ENCODE measurements at regions not wholly inside any gene's neighbourhood (a gene's known extent, or its start where the extent isn't known, plus 50 kb on each side); places are given as distances from the start of the nearest gene placed in this dataset.

DNA sequence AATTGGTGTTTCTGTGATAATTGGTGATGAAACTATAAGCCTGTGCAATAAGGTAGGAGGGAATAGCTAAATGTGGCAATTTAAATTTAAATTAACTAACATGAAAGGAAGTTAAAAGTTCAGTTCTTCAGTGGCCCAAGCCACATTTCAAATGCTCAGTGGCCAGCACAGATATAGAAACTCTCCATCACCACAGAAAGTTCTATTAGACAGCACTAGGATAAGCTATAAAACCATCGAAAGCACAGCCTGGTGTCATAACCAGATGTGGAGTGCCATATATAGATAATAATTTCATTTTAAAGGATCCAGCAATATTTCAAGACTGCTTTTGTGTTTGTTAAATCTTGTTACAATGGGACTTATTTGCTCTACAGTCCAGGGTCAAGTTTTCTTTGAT is 119.3 kb upstream of the NR3C2 start:
- H3K9me3 Mint-ChIP-seq = peaks cover 11% of the 10 kb centered on the region
- no peak for DNase-seq
- H3K27me3 Mint-ChIP-seq (ENCODE audit: insufficient read depth) = no peaks in the 10 kb centered on the region
- no peak overlapping the region for H3K4me3 Mint-ChIP-seq
- H3K27ac Mint-ChIP-seq = no peak overlapping the region
- TF ChIP-seq, protein P1, sequence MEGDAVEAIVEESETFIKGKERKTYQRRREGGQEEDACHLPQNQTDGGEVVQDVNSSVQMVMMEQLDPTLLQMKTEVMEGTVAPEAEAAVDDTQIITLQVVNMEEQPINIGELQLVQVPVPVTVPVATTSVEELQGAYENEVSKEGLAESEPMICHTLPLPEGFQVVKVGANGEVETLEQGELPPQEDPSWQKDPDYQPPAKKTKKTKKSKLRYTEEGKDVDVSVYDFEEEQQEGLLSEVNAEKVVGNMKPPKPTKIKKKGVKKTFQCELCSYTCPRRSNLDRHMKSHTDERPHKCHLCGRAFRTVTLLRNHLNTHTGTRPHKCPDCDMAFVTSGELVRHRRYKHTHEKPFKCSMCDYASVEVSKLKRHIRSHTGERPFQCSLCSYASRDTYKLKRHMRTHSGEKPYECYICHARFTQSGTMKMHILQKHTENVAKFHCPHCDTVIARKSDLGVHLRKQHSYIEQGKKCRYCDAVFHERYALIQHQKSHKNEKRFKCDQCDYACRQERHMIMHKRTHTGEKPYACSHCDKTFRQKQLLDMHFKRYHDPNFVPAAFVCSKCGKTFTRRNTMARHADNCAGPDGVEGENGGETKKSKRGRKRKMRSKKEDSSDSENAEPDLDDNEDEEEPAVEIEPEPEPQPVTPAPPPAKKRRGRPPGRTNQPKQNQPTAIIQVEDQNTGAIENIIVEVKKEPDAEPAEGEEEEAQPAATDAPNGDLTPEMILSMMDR (IDR thresholded peaks at IDR 0.05) = no peak
- H3K36me3 Mint-ChIP-seq (ENCODE audit: low read depth) = no peaks in the 10 kb centered on the region
- no peaks in the 10 kb centered on the region for H3K4me1 Mint-ChIP-seq (ENCODE audit: low read depth)

DNA sequence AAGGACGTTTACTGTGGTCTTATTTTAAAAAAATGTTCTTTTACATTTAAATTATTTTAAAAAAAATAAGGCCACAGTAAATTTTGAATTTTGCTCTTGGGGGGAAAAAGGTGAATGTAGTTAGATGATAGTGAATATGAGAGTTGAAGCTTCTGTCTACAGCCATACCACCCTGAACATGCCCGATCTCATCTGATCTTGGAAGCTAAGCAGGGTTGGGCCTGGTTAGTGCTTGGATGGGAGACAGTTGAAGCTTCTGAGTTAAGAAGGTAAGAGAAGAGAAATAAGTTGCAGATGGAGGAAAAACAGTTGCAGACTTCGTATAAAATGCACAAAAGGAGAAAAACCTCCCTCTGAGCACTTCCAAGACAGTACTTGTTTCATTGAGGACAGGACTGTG is 115.6 kb upstream of the NR3C2 start:
- no peak overlapping the region for H3K4me3 Mint-ChIP-seq
- no peaks in the 10 kb centered on the region for H3K36me3 Mint-ChIP-seq (ENCODE audit: low read depth)
- H3K4me1 Mint-ChIP-seq (ENCODE audit: low read depth) = no peaks in the 10 kb centered on the region
- TF ChIP-seq, protein P1 (IDR thresholded peaks at IDR 0.05) = no peak
- H3K9me3 Mint-ChIP-seq = peaks cover 12% of the 10 kb centered on the region
- DNase-seq = no peak
- H3K27ac Mint-ChIP-seq = no peak overlapping the region
- H3K27me3 Mint-ChIP-seq (ENCODE audit: insufficient read depth) = no peaks in the 10 kb centered on the region

DNA sequence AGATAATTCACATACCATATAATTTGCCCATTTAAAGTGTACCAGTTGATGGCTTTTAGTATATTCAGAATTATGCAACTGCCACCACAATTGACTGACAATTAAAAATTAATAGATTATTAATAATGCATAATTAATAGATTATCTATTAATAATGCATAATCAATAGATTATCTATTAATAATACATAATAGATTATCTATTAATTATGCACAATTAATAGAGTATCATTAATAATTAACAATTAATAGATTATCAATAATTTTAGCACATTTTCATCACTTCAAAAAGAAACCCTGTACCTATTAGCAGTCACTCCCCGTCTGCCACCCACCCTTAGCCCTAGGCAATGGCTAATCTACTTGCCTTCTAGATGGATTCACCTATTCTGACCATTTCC is 108.6 kb upstream of the NR3C2 start:
- DNase-seq = no peak
- no peaks in the 10 kb centered on the region for H3K27me3 Mint-ChIP-seq (ENCODE audit: insufficient read depth)
- TF ChIP-seq, protein P1 (IDR thresholded peaks at IDR 0.05) = no peak
- no peaks in the 10 kb centered on the region for H3K4me1 Mint-ChIP-seq (ENCODE audit: low read depth)
- H3K36me3 Mint-ChIP-seq (ENCODE audit: low read depth) = no peaks in the 10 kb centered on the region
- H3K4me3 Mint-ChIP-seq = no peak overlapping the region
- peaks cover 16% of the 10 kb centered on the region for H3K9me3 Mint-ChIP-seq
- no peak overlapping the region for H3K27ac Mint-ChIP-seq

GRCh38 chr4:148542922-148543623 is 100.9 kb upstream of the NR3C2 start:
- TF ChIP-seq, protein P1 (IDR thresholded peaks at IDR 0.05) = no peak

DNA sequence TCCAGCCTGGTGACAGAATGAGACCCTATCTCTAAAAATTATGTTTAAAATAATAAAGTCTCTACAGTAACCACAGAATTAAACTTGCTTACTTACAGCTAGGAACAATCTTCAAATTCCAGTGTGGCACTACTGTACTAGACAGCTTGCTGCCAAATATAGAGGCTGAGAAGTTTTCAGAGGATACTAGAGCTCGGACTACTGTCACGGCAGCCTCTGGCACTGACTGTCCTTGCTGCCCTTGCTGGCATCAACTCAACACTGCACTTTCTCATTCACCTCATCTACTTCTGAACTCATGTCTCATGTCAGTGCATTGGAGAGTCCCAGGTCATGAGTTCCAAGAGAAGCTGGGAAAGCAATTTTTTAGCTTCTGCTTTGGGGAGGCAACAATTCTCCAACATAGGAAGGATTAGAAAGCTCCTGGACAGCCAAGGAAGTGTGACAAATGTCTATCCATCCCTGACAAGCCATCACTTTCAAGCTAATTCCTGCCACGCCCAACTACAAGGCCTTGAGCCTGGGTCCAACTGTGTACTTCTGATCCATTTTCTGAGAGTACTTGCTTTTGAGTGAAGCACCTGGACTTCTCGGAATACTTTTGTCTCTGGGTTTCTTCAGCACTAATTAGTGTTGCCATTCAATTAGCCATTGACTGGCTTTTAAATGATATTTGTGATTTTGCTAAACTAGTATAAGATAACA is 98.6 kb upstream of the NR3C2 start:
- Mint-ChIP-seq H3K9me3 (peaks cover 13% of the 10 kb centered on the region), H3K36me3 (ENCODE audit: low read depth) (no peaks in the 10 kb centered on the region), H3K27ac (no peak overlapping the region), H3K4me3 (no peak overlapping the region), H3K27me3 (ENCODE audit: insufficient read depth) (no peaks in the 10 kb centered on the region), H3K4me1 (ENCODE audit: low read depth) (no peaks in the 10 kb centered on the region)
- no peak for DNase-seq
- TF ChIP-seq, protein P1 (IDR thresholded peaks at IDR 0.05) = no peak

More at GRCh38 chr4:148542922-148543623, 100.9 kb upstream of the NR3C2 start:
- Mint-ChIP-seq H3K27me3 (ENCODE audit: insufficient read depth) (no peaks in the 10 kb centered on the region), H3K4me1 (ENCODE audit: low read depth) (no peaks in the 10 kb centered on the region), H3K27ac (no peak overlapping the region), H3K36me3 (ENCODE audit: low read depth) (no peaks in the 10 kb centered on the region), H3K9me3 (peaks cover 18% of the 10 kb centered on the region), H3K4me3 (no peak overlapping the region)
- DNase-seq = no peak
